Upper lobe of left lung (tissue), 4 donors: ENCODE measurements at regions not wholly inside any gene's neighbourhood (a gene's known extent, or its start where the extent isn't known, plus 50 kb on each side); places are given as distances from the start of the nearest gene placed in this dataset.
"Not testable (repeated sequence)": the region's sequence is repeated elsewhere in the genome, so short reads cannot be mapped to it uniquely, and the experiment has no call there.

ENCODE experiments used
- CTCF ChIP-seq, 6 experiments: fragments of 450-650 bp in 4 of 6; fragments of 200-600 bp in 2 of 6; sonication (generic) in 2 of 6; IDR thresholded peaks; one replicate each; pipeline ENCODE4 v1.5.1; 2016 to 2019; ENCODE audit warnings: antibody characterized with exemption in 6 of 6
- EP300 ChIP-seq, 4 donors: sonication (generic); formaldehyde crosslinking; IDR thresholded peaks; one replicate each; pipeline ENCODE4 v1.5.1; 2017; ENCODE audit warnings: antibody characterized with exemption in 4 of 4, control low read depth in 2 of 4
- POLR2A ChIP-seq, 4 donors: fragments of 450-650 bp; IDR thresholded peaks; one replicate each; pipeline ENCODE4 v1.5.1; 2016 to 2017; ENCODE audit warnings: antibody characterized with exemption in 4 of 4, mild to moderate bottlenecking in 2 of 4
- POLR2AphosphoS5 ChIP-seq, 2 donors: sonication (generic); formaldehyde crosslinking; IDR thresholded peaks; one replicate each; pipeline ENCODE4 v1.5.1; 2017; ENCODE audit warnings: antibody characterized with exemption in 2 of 2

- TF ChIP-seq CTCF, POLR2A, POLR2AphosphoS5, EP300 (IDR thresholded peaks at IDR 0.05): not testable (repeated sequence)
Measured at GRCh38 chr15:44856284-44856683, 100.2 kb upstream of the TERB2 start.
